Cardiac fibroblast (primary cell): ENCODE measurements at regions not wholly inside any gene's neighbourhood (a gene's known extent, or its start where the extent isn't known, plus 50 kb on each side); places are given as distances from the start of the nearest gene placed in this dataset.

Experiments
- DNase-seq, 2 donors: peaks; one replicate each; pipeline versions ENCODE4 v3.0.0 to v3.0.0-alpha.2; 2010; ENCODE audit warnings: low read depth in 2 of 2
- H3K4me3 ChIP-seq, 2 donors: replicated peaks in 1 of 2; 1 replicate in 1 of 2; 2 replicates in 1 of 2; pipeline ENCODE4 v1.5.1; 2011; ENCODE audit warnings: low read depth in 2 of 2, low read length in 2 of 2, mild to moderate bottlenecking in 2 of 2, moderate library complexity in 1 of 2
- CTCF ChIP-seq: IDR thresholded peaks from one replicate; pipeline ENCODE4 v1.5.1; 2011; ENCODE audit warnings: low read depth, mild to moderate bottlenecking, low read length, inconsistent platforms

- DNase-seq: no peak
- no peak for TF ChIP-seq CTCF
- no peak overlapping the region for H3K4me3 ChIP-seq
Measured at GRCh38 chr18:47341678-47342077, 90.2 kb upstream of the SKOR2 start.

GRCh38 chr18:47334966-47335365 lies 83.5 kb upstream of the SKOR2 start:
- H3K4me3 ChIP-seq: no peak overlapping the region
- TF ChIP-seq CTCF: no peak
- DNase-seq: no peak

GRCh38 chr18:47333926-47334635 lies 82.6 kb upstream of the SKOR2 start:
- H3K4me3 ChIP-seq: no peak overlapping the region
- TF ChIP-seq CTCF: no peak
- DNase-seq: no peak

- DNase-seq: no peak
- no peak for TF ChIP-seq CTCF
- no peak overlapping the region for H3K4me3 ChIP-seq
Measured at GRCh38 chr18:47331641-47332040, 80.2 kb upstream of the SKOR2 start.

- H3K4me3 ChIP-seq: no peak overlapping the region
- no peak for DNase-seq
- no peak for TF ChIP-seq CTCF
Measured at GRCh38 chr18:47331026-47331425, 79.6 kb upstream of the SKOR2 start.

GRCh38 chr18:47323158-47323557 lies 71.7 kb upstream of the SKOR2 start:
- no peak overlapping the region for H3K4me3 ChIP-seq
- DNase-seq: peak in 1 of 2 donors; percentile 49
- no peak for TF ChIP-seq CTCF

- TF ChIP-seq CTCF: no peak
- no peak for DNase-seq
- H3K4me3 ChIP-seq: no peak overlapping the region
Measured at GRCh38 chr18:47321815-47322214, 70.4 kb upstream of the SKOR2 start.
